NCI-H748 (cell line): ENCODE measurements at regions not wholly inside any gene's neighbourhood (a gene's known extent, or its start where the extent isn't known, plus 50 kb on each side); places are given as distances from the start of the nearest gene placed in this dataset.
"Not testable (repeated sequence)": the region's sequence is repeated elsewhere in the genome, so short reads cannot be mapped to it uniquely, and the experiment has no call there.

Source experiments
- DNase-seq: peaks from one replicate; lab custom pipeline; 2025; ENCODE audit not compliant: unreplicated experiment; lab: John Stamatoyannopoulos, UW

GRCh38 chr13:61670384-61671161 lies 254.9 kb upstream of the PCDH20 start:
- DNase-seq = no peak

DNA sequence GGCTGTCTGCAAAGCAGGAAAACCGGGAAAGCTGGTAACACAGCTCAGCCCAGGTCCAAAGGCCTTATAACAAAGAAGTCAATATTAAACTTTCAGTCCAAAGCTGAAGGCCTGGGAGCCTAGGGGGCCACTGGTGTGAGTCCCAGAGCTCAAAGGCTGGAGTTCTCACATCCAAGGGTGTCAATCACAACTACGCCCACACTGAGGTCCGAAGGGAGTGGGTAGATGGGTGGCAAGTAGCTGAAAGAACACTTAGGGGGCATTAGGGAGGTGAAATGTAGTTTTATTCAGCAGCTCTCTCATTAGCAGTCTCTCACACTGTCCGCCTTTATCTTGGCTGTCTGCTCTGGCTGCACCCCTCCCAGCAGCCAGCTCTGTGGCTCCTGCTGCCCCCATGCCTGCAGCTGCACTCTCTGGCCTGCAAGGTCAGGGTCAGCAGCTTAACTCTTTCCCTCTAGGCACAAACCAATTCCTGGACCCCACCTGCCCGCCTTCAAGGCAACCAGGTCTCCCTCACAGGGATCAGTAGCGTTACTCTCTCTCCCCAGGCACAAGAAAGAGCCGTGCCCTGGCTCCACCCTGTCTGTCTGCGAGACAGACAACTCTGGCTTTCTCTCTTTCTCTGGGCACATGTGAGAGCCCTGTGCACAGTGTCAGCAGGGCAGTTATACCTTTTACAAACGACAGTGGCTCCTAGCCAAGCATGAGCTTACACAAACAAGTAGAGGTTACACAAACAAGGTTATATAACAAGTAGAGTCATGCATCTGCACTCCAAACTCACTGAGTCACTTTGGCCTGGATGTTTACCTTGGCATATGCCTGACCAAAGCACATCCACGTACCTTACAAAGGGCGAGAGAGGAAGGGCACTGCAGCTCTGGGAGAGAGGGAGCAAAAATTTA lies 249.4 kb upstream of the PCDH20 start:
- DNase-seq = peak; percentile 59

- no peak for DNase-seq
Observed at GRCh38 chr13:61654481-61654880, 238.8 kb upstream of the PCDH20 start.

GRCh38 chr13:61648547-61648946 lies 232.9 kb upstream of the PCDH20 start:
- DNase-seq = no peak

DNA sequence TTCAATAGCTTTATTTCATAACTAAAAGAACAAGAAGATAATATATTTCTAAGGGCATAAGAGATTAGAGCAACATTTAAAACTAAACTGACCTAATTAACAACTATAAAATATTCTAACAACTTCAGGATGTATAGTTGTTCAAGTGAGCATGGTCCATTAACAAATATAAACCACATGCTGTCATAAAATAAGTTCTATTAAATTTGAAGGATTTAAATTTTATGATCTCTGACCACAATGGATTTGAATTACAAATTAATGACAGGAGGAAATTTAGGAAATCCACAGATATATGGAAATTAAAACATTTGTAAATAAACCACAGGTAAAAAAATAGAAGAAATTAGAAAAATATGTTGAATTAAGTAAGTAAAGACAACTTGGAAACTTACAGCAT lies 196.5 kb upstream of the PCDH20 start:
- DNase-seq = no peak

- DNase-seq = no peak
Observed at GRCh38 chr13:61608138-61608537, 192.5 kb upstream of the PCDH20 start.

DNA sequence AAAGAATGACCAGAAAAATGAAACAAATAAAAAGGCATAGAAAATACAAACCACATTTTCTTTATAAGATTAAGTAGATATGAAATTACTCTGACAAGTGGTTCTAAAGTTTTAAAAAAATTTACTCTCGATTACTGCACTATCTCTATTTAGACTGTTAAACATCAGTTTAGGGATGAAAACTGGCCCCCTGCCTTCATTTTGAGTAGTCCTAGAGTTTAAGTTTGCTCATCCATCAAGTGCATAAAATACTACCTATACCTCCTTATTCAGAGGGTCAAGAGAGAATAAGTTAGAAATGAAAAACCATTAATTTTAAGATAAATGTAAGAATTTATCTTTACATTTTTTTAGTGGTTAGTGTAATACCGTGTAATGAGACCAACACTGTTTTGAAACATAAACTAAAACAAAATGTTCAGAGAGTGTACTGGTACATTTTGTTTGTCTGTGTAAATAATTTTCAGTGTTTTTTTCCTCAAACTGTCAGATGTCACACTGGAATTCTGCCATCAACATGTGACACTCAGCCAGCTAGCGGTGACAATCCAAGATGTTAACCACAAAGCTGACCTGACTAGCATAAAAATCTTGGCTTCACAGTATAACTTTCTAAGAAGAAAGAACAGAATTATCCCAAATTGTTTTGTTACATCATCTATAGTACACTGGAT lies 184.8 kb upstream of the PCDH20 start:
- no peak for DNase-seq

GRCh38 chr13:61592489-61592888 lies 176.8 kb upstream of the PCDH20 start:
- DNase-seq = no peak

- no peak for DNase-seq
Observed at GRCh38 chr13:61575973-61576372, 160.3 kb upstream of the PCDH20 start.

DNA sequence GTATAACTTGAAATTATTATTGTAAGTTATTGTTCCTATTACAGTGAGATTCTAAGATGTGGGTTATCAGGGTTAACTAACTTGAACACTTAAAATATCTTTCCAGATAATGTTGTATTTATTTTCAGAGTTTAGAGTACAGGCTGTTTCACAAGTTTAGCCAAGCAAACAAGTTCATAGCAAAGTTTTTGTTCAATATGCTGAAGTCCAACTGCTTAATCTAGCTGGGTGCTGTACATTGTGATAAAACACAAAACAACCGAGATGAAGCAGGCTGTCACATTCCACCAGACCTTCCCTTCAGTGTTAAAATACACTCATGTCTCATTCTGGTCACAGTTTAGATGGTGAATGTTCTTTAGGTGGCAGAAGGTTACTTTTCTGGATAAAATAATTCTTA lies 148.0 kb upstream of the PCDH20 start:
- DNase-seq = no peak

- DNase-seq = no peak
Observed at GRCh38 chr13:61546911-61547310, 131.3 kb upstream of the PCDH20 start.

DNA sequence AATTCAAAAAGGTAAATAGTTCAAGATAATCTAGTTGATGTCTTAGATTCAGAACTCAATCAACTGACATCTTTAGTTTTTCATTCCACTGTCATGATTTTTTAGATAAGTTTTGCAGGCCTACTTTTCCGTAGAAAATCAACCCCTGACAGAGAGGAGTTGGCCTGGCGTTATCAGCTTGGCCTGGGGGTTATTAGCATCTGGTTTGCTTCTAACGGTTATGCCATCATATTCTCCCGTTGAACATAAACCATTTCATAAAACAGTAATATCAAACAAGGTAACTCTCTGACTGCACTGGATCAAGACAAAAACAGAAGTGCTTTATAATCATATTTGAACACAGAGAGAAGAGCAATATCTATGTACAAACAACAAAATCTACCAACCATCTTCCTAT lies 130.8 kb upstream of the PCDH20 start:
- no peak for DNase-seq

DNA sequence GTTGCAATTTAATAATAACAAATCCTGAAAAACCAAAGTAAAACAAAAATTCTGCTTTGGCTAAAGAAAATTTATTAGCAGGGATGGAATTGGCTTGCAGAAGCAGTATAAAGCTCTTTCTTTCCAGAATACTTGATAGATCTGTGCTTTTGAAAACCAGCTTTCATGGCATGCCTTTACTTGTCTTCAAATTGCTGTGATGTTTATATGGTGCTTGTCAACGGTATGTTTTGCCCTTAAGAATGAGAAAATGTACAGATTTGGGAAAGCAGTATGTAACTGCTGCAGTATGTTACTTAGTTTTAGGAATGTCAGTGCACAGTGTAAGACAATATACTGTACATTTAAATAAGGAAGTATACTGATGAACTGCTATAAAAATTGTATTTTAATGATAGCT lies 120.8 kb upstream of the PCDH20 start:
- no peak for DNase-seq

DNA sequence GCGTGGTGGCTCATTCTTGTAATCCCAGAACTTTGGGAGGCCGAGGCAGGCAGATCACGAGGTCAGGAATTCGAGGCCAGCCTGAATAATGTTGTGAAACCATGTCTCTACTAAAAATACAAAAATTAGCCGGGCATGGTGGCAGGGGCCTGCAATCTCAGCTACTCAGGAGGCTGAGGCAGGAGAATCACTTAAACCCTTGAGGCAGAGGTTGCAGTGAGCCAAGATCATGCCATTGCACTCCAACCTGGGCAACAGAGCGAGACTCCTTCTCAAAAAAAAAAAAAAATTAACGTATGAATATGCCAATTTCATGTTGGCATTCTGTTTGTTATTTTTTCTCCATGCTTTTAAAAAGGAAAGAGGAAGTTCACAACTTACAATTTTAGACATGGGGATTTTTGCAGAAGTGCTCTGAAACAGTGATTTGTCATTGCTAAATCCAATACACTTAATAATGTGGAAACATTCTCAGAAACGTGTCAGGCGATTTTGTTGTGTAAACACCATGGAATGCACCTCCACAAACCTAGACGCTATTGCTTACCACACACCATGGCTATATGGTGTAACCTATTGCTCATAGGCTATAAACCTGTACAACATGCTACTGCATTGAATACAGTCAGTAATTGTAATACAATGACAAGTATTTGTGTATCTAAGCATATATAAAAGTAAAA lies 115.9 kb upstream of the PCDH20 start:
- no peak for DNase-seq

GRCh38 chr13:61519214-61519613 lies 103.6 kb upstream of the PCDH20 start:
- not testable (repeated sequence) for DNase-seq

DNA sequence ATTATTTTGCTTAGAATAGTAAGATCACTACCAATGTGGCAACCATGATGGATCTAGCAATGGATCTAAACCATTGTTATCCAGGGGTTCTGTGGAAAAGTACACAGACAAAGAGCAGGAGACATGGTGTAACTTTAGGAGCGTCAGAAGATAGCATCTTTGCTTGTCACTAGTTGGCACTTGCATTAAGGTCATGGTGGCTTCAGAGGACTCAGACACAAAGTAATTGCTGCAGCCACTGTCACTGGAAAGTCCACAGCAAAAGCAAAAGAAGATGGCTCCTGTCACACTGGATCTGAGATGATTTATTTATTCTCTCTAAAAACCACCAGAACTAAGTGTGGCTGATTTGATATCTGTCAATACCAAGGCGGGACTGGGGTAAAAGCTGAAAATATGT lies 93.3 kb upstream of the PCDH20 start:
- DNase-seq = no peak

- no peak for DNase-seq
Observed at GRCh38 chr13:61500176-61500575, 84.5 kb upstream of the PCDH20 start.

GRCh38 chr13:61495648-61496047 lies 80.0 kb upstream of the PCDH20 start:
- peak; percentile 19 for DNase-seq

GRCh38 chr13:61493556-61493955 lies 77.9 kb upstream of the PCDH20 start:
- not testable (repeated sequence) for DNase-seq

GRCh38 chr13:61486496-61486895 lies 70.8 kb upstream of the PCDH20 start:
- no peak for DNase-seq

DNA sequence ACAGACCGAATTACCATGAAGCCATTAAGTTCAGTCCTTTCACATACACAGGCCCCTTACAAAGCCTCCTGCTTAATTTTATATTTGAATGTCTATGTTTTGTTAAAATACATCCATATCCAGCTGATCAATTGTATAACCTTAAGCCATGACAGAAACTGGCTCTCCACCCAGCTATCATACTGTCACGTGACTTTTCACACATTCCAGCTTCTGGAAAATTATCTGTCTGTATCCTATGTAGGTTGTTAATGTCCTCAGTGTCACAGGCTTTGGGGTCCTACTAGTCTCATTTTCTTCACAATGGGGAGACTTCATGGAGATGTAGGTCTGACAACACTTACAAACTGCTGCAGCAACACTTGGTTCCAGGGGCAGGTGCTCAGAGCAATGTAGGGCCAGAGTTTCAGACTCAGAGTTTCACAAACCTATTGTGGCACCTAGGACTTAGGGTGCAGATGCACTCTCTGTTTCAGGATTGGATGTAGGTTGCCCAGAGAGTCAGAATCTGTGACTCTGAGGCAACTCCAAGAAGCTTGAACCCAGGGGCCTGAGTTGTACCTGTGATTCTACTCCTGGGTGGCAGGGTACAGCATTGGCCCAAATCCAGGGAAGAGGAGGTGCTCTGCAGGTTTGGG lies 69.6 kb upstream of the PCDH20 start:
- no peak for DNase-seq
